Endothelial cell of hepatic sinusoid (primary cell): ENCODE measurements at regions not wholly inside any gene's neighbourhood (a gene's known extent, or its start where the extent isn't known, plus 50 kb on each side); places are given as distances from the start of the nearest gene placed in this dataset.
"Not testable (repeated sequence)": the region's sequence is repeated elsewhere in the genome, so short reads cannot be mapped to it uniquely, and the experiment has no call there.

Experiments used
- in situ Hi-C: cut with HindIII; loops from 2 replicates; pipeline ENCODE4 v1.10.0; 2017; ENCODE audit warnings: low sequenced_read_pairs

GRCh38 chr16:60815865-60816264 lies 1220.4 kb downstream of the CDH8 start:
- in situ Hi-C loops: no loop called here

- in situ Hi-C loops: no loop called here
Measured at GRCh38 chr16:60815033-60815432, 1221.2 kb downstream of the CDH8 start.

DNA sequence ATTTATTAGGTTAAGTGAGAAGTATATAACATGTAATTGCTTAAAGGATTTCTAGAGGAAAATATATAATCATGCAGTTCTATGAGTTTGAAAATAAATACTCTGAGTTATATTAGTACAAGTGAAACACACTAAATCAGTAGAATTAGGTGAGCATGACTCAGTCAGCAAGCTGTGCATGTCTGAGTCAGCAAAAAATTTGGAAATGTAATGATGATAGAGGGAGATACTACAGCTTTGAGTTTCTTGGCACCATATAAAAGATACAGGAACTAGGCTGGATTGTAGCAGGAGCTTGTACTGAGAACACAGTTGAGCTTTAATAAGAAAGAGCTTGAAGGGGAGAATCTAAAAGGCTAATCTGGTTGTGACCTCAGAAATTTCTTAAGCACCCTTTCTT lies 1224.6 kb downstream of the CDH8 start:
- in situ Hi-C loops: no loop called here

DNA sequence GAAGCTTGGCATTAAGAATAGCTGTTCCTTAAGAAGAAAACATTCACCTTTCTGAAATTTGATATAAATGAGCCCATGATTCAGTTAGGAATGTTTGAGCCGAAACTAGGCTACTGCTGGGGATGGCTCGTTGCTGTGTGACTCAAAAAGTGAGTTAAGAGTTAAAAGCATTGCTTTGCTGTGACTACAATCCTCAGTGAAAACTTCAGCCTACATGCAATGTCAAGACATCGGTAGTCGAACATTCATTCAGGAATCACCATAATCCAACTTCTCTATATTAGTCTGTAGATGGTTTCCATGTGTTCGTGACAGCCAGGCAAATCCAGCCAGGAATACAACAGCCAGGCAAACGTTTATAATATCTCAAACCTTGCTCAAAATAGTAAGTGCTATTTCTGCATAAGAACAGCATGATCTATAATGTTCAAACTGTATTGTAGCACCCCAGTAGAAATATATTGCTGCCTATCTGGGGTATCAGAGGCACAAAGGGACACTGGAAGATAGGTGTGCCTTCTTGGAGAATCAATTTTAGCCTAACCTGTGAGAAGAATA lies 1225.1 kb downstream of the CDH8 start:
- in situ Hi-C loops: no loop called here

DNA sequence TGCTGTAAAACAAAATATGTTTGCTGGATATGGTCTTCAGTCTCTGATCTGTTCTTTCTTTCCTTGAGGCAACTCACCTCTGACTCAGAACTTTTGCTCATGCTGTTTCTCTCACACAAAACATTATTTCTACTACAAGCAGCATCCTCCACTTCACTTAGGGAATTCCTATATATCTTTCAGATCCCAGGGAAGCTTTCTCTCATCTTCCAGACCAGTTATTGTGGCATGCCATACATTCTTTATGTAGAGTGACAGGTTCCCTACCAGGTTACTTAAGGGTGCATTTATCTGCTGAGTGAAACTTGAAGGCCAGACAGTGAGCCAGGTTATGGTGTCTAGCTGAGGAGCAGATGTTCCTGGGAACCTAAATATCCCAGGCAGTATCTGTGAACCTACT lies 1226.0 kb downstream of the CDH8 start:
- in situ Hi-C loops: no loop called here

DNA sequence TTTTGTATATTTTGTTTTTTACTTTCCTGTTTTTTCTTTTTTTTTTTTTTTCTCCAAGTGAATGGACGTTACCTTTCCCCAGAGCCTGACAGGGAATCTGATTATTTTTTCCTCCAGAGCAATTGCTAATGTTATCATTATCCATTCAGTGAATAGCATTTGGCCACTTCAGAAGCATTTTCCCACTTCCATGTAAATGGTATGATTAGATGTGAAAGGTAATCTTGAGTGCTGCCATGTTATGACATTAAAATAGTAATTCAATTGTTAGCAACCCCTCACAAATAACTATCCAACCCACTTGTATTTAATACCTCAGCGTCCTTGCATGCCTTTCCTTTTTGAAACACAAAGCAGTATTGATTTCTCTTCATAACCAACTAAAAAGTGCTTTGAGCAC lies 1243.8 kb downstream of the CDH8 start:
- in situ Hi-C loops: no loop called here

- in situ Hi-C loops: no loop called here
Measured at GRCh38 chr16:60788631-60789030, 1247.6 kb downstream of the CDH8 start.

DNA sequence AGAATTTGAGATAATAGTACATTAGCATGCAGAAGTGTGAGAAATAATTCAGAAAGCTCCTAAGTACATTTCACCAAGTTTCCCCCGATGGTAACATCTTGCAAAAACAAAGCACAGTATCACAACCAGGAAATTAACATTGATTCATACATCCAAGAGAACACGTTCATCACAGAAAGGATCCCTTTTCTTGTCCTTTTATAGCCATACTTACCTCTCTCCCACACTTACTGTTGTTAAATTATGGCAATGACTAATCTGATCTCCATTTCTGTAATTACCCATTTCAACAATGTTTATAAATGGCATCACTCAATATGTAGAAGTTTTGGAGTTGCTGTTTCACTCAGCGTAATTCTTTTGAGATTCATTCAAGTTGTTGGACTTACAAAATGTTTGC lies 1260.0 kb downstream of the CDH8 start:
- in situ Hi-C loops: no loop called here

GRCh38 chr16:60771138-60771537 lies 1265.1 kb downstream of the CDH8 start:
- in situ Hi-C loops: no loop called here

DNA sequence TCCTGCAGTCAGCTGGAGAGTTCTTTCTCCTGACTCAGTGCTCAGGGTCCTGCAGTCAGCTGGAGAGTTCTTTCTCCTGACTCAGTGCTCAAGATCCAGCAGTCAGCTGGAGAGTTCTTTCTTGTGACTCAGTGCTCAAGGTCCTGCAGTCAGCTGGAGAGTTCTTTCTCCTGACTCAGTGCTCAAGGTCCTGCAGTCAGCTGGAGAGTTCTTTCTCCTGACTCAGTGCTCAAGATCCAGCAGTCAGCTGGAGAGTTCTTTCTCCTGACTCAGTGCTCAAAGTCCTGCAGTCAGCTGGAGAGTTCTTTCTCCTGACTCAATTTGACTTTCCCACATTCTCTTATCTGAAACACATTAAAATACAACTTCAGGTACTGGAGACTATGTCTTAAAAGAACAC lies 1265.9 kb downstream of the CDH8 start:
- in situ Hi-C loops: not testable (repeated sequence)

- in situ Hi-C loops: no loop called here
Measured at GRCh38 chr16:60763869-60764268, 1272.4 kb downstream of the CDH8 start.

DNA sequence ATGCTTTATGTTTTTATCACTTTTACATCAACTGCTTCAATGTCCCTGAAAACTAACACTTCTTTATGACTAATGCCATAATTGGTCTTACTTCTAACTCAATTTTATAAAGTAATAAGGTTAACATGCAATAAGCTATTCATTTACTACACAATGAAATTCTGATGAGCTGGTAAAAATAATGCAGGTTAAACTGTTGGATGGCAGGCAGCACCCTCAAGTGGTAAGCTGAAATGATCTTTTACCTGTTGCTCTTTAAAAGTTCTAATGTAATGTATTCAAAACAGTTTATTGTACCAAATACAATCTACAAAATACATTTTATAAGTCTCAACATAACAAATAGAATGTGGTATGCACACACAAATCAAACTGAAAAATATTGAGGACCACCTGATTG lies 1280.3 kb downstream of the CDH8 start:
- in situ Hi-C loops: no loop called here

- in situ Hi-C loops: no loop called here
Measured at GRCh38 chr16:60748366-60748765, 1287.9 kb downstream of the CDH8 start.

- in situ Hi-C loops: no loop called here
Measured at GRCh38 chr16:60744198-60744597, 1292.0 kb downstream of the CDH8 start.

GRCh38 chr16:60741810-60742209 lies 1294.4 kb downstream of the CDH8 start:
- in situ Hi-C loops: no loop called here

- in situ Hi-C loops: no loop called here
Measured at GRCh38 chr16:60739737-60740683, 1296.2 kb downstream of the CDH8 start.

GRCh38 chr16:60731329-60732050 lies 1304.7 kb downstream of the CDH8 start:
- in situ Hi-C loops: no loop called here

DNA sequence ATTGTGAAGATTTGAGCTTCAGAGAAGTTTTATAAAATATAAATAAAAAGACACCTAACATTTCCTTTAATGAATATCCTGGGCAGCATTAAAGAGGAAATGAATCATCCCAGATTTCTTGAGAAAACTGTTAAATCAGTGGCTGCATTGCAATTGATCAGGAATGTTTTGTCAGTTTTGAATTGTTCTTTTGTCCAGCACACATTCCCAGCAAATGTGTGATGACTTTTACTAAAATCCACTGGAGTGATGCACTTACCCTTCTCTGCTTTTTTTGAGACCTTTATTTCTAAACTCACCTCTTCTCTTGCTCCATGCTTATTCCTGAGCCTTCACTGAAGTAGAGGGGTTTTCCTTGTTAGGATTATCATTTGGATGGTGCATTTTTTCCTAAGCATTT lies 1307.2 kb downstream of the CDH8 start:
- in situ Hi-C loops: no loop called here

DNA sequence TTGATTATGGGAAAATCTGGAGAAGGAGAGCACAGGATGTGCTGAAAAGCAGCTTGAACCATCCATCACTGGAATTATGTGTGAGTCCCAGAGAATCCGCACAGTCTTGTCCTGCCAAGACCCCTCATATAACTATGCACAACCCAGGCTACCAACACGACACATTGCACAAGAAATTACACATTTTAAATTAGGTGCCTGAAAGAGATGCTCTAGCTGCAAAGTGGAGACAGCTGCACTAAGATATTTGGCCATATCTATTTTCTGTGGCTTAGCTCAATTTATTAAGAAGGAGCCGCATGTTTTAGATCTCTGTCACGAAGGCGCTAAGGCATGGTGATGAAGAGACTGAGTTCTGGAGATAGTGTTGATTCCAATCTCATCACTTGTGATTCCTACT lies 1308.4 kb downstream of the CDH8 start:
- in situ Hi-C loops: no loop called here

DNA sequence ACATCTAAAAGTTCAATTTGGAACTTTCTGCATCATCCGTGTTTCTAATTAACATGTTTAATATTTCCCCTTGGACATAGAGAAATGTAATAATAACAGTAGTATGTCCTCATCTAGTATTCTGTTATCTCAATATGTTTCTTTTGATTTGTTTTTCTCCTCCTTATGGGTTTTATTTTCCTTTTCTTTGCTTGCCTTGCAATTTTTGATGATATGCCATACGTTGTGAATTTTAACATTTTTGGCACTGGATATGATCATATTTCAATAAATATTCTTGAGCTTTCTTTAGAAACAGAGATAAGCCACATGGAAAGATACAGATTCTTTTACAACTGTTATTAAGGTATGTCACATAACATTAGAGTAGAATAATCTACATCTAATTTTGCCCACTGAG lies 1316.2 kb downstream of the CDH8 start:
- in situ Hi-C loops: no loop called here

DNA sequence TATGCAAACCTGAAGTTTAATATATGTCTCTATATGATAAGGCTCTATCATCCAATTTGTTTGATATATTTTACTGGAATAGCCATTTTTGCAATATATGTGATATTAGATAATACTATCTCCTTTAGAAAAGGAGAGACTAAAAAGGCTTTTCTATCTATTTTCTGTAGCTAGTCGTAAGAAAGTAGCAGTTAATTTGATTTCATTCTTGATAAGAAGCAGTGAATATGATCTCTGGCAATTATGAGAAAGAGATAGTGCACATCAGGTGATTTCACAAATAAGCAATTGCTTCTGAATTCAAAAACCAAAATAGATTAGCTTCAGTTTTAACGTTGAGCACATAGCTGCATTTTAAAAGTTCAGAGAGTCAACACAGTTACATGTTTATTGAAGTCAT lies 1318.4 kb downstream of the CDH8 start:
- in situ Hi-C loops: no loop called here

- in situ Hi-C loops: no loop called here
Measured at GRCh38 chr16:60712144-60712543, 1324.1 kb downstream of the CDH8 start.
